NCI-H748 treated with DMSO at 0.1 percent for 48 hours (cell line): ENCODE measurements at regions not wholly inside any gene's neighbourhood (a gene's known extent, or its start where the extent isn't known, plus 50 kb on each side); places are given as distances from the start of the nearest gene placed in this dataset.
"Not testable (repeated sequence)": the region's sequence is repeated elsewhere in the genome, so short reads cannot be mapped to it uniquely, and the experiment has no call there.

Experiments
- DNase-seq: peaks from one replicate; lab custom pipeline; 2025; lab: John Stamatoyannopoulos, UW

DNA sequence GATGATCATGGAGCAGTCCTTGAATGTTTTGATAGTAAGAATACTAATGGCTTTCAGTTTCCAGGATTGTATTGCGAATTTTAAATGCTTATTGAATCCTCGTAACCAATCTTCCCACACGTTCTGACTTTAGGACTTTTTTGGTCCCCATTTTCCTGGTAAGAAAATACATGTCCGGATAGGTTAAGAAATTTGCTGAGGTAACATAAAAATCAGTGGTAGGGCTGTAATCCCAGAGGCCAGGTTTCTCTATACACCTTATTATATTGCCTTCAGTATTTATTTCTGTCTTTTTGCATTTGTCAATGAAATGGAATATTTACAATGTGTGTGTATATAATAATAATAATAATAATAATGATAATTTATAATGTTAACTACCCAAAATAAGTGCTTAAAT, 603.2 kb downstream of the TMEM182 start:
- DNase-seq: no peak

DNA sequence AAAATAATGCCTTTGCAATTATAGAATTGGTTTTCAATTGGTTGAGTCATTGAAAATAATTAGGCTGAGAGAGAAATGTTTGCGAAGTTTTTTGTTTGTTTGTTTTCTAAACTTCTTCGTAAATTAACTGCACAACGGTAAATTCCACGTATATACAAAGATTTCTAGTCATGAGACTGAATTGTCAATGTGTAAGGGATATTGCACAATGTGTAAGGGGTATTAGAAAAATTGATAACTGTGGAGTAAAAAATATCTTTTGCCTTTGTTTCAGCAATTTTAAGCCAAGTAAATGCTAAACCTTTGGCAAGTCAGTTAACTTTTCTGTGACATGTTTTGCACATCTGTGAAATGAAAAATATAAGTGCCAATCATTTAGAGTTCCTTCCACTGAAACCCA, 606.0 kb downstream of the TMEM182 start:
- no peak for DNase-seq

DNA sequence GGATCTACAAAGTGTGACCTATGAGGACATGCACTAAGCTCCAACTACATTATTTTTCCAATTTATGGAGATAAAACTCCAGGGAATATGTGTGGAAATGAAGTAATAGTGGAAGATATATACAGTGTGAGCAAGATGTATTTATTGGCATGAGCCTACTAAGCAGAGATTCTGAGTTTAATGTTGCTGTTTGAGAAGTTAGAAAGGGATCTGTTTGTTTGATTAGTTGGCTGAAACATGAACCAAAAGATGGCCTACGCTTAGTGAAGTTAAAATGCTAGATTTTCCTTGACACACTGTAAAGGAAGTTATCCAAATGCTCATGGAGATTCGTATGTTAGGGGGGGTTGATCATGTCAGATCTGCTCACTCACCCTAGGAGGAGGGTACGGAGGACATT, 621.7 kb downstream of the TMEM182 start:
- DNase-seq: no peak

DNA sequence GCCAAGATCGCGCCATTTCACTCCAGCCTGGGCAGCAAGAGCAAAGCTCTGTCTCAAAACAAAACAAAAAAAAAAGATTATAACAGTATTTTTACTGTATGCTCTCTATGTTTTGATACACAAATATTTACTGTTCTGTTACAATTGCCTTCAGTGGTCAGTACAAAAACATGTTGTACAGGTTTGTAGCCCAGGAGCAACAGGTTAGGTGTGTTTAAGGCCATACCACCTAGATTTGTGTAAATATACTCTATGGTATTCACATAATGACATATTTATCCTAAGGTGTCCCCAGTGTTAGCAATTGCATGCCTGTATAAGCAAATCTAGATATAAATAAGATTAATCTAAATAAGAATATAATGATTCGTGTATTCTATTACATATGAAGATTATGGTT, 625.0 kb downstream of the TMEM182 start:
- no peak for DNase-seq

DNA sequence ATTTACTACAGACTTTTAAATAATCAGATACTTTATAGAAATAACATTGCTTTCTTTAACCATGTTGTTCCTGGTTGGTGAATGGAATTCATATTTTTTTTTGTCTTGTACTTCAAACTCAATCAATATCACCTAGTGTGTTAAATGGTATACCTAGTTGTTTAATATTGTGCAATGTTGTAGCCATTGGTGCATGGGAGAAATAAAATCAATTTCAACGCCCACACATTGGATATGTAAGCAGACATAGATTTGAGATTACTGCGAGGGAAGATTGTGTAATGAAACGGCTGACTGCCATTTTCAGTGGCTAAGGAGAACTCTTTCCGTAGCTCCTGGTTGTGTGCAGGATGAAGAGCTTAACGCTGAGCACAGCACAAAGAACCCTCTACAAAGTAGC, 626.1 kb downstream of the TMEM182 start:
- DNase-seq: no peak

DNA sequence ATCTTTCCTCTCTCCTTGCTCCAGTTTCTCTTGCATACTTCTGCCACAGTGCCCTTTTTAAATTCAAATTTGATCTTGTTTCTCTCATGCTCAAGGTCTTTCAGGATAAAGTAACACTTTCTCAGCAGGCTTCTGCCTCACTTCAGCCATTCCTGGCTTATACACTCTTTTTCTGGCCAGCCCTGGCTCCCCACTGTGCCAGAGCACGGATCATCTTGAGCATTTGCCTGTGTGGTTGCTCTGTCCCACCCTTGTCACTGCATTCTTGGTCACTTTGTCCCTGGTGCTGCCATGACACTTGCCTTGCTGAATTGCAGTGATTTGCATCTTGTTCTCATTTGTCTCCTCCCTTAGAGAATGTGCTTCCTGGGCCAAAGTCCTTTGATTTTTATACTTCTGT, 634.3 kb downstream of the TMEM182 start:
- no peak for DNase-seq

DNA sequence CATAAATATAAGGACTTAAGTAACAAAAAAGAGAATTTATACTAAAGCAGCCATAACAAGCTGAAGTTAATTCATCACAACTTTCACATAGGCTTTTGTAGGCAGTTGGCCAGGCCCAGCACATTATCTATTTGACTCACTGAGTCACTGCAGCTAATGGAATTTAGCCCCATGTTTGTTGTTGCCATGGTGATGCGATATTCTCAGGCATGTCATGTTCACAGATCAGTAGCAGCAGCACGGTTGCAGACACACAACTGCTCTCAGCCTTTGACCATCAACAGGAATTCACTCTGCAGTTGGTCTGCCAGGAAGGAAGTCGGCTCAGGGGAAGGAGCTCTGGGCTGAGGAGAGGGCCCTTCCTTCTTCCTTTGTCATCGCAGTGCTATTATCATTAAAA, 639.8 kb downstream of the TMEM182 start:
- no peak for DNase-seq

DNA sequence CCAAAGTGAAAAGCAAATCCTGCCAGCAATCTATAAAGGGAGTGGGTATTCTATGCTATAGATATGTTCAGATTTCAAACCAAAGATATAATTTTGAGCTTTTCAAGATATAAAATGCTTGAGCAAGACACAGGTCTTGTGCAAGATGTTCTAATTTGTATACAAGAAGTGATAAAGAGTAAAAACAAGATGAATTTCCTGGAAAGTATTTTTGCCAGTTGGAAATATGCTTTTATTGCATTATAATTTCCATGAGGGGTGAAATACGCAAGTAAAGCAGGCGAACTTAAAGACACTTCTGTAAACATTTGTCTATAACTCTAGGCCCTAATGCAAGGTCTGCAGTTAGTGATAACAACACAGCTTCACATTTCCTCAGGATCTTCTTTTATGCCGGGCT, 640.5 kb downstream of the TMEM182 start:
- no peak for DNase-seq

DNA sequence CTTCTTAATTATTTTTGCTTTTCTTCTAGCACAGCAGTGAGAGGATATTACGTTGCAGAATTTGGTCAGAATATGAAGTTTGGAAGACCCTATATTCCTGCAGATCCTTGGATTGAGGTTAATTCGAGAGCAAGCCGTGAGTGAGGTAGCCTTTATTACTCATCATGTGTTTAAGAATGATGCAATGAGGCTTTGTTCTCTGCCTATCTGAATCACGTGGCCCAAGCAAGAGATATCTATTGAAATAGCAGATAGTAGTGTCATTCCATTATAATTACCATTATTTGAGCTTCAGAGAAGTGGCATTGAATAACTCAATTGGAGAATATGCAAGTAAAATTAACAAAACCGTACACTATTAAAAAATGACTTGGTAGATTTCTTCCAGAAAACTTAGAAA, 641.1 kb downstream of the TMEM182 start:
- DNase-seq: no peak

DNA sequence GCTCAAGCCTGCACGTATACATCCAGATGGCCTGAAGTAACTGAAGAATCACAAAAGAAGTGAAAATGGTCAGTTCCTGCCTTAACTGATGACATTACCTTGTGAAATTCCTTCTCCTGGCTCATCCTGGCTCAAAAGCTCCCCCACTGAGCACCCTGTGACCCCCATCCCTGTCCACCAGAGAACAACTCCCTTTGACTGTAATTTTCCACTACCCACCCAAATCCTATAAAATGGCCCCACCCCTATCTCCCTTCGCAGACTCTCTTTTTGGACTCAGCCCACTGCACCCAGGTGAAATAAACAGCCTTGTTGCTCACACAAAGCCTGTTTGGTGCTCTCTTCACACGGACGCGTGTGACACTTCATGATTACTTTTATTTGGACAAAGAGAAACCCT, 641.6 kb downstream of the TMEM182 start:
- not testable (repeated sequence) for DNase-seq

DNA sequence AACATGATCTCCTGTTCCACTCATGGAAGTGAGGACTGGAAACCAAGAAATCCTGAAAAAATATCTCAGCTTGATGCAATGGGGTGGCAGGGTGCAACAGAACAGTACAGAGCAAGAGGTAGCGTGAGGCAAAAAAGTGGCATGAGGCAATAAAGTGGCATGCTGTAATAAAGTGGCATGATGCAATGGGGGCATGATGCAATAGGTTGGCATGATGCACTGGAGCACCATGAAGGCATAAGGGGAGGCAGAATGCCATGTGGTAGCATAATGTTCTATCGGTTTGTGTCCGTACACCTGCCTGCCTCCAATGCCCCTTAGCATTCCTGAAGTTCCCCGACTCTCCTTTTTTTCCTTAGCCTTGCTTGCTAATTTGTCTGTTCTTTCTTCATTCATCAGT, 648.4 kb downstream of the TMEM182 start:
- no peak for DNase-seq

DNA sequence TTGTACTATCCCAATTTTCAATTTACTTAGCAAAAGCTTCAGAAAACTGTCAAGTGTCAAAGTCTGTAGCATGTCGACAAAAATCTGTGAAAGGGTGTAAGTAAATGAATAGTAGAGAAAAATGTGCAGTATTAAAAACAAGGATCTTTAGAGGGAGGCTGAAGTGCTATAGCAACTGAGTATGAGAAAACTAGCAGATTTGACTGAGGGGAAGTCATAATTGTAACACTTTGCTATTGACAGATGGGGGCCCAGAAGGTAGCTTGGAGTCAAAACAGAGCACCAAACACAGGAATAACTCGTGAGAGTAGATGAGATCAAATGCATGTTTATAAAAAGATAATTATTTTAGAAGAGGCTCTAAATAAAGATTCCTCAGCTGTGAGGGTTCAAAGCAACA, 657.7 kb downstream of the TMEM182 start:
- no peak for DNase-seq

DNA sequence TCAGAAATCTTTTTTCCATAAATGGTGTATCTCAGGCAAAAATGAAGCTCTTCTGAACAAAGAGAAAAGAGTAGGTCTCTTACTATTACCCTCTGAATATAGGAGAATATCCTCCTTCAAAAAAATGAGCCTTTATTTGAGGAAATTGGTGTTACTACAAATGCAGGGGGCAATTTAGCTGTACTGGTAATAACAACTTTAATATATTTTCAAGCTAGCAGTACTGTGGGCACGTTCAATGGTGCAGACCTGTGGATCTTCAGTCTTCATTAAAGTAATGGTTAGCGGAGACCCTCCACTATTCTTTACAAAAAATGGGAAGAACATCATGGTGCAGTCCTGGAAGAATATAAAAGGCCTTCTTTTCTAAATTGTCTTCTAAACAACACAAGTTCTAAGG, 661.3 kb downstream of the TMEM182 start:
- no peak for DNase-seq

DNA sequence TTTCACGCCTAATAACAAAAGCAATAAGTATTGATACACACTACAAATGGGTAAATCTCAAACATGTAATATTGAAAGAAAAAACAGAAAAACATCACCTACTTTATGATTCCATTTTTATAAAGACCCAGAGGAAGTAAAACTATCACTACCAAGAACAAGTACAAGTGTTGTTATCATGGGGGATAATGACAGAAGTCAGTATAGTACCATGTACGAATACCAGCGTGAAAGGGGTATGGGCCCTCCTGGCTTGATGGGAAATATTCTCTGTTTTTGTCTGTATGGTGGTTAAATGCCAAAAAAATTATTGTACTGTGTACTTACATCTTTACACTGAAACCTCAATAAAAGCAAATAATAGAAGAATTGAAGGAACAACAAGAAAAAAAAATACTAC, 665.7 kb downstream of the TMEM182 start:
- DNase-seq: no peak

DNA sequence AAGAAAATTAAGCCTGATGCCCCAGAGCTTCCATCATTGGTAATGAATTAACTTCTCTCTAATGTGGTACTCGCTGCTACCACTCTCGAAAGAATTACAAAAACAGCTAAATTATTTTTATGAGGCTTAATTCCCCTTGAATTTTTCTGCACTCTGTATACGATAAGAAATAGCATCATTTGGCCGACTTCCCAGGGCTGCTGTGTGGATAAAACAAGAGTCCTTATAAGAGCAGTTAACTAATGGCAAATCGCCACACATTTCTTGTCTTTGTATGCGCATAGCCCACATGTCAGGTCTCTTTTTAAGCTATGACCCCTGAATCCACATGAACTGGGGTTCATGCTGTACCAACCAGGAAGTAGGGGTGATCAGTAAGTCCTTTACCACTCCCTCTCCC, 668.4 kb downstream of the TMEM182 start:
- no peak for DNase-seq

DNA sequence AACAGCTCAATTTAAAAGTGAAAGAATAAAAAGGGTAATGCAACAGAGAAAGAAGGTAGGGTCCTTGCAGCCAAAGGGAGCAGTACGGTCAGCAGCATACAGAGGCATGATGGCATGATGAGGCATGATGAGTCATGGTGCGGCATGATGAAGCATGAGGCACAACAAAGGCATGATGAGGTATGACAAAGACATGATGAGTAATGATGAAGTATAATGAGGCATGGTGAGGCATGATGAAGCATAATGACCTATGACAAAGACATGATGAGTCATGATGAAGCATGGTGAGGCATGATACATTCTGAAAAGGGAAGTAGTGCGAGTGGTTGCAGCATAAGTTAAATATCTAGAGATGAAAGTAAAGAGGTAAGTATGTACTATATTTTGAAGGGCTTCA, 673.2 kb downstream of the TMEM182 start:
- DNase-seq: no peak

DNA sequence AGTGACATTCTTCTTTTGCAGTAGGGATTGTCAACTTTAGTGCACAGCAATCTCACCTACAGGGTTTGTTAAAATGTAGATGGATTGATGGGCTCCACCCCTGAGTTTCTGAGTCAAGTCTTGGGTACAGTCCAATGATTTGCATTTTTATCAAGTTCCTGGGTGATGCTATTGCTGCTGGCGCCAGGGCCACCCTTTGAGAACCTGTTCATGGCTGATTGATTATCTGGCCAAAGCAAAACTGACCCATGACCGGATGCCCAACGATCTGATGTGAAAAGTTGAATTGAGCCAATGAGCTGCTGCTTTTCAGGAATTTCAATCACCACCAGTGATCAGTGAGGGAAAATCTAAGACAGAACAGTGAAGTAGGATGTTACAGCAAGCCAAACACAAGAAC, 675.3 kb downstream of the TMEM182 start:
- no peak for DNase-seq

DNA sequence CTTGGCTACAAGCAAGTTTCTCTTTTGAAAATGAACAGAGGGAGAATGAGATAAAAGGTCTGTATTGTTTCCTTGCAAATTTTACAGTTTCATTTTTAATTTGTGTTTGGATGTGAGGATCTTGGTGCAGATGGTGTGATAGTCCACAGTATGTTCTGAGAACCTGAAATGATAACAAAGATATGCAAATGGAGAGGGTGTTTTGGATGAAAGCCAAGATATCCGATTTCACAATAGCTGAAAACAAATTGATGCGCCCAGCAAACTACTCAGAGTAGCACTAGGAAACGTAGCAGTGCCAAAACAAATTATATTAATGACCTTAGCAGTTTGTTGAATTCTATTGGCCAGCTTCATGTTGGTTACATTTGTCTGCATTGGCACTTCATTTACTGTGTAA, 683.5 kb downstream of the TMEM182 start:
- DNase-seq: peak; percentile 77

DNA sequence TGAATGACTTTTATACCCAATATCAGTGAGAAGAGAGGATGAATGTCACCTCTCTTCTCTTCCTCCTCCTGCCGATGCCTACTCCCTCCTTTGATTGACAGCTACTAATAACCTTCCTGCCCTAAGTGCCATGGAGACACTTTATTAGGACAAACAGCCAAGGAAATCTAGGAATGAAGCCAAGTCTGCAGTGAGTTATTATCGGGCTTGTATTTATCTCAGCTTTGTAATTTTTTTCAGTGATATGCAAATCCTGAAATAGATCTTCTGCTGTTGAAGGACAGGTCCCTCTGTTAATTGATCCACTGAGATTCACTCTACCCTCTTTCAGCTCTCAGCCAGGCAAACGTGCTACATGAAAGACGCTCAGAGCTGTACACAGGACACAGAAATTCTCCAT, 686.7 kb downstream of the TMEM182 start:
- peak; percentile 91 for DNase-seq

DNA sequence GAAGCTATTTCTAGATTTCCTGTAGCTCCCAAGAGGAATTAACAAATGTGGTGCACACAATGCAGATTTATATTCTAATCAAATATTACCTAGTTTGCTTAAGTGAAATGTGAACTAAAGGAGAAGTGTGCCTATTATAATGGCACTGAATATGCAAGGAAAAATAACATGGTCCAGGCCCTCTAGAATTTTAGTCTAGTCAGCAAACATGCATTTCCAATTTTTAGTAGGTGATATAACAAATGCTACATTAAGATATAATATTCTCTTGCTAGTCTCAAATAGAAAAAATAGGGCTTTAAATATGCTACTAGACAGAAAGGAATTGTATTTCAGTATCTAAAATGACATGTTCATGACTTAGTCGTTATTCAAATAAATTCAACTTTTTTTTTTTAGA, 689.5 kb downstream of the TMEM182 start:
- no peak for DNase-seq

DNA sequence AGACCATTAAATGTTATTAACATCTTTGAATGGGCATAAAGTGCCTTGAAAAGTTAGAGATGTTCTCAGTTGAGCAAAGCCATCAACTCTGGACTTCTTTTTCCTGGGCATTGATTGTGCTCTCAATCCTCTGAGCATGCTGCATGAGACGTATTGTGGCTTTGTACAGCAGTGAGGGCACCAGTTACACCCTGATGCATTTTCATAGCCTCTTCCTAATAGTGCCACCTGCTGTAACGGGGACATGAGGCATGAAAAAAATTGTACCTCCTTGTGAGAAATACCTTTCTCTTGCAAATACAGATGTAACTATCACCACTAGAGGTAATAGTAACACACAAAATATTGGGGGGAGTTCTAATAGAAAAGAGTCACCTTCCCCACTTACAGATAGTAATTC, 697.5 kb downstream of the TMEM182 start:
- peak; percentile 24 for DNase-seq

DNA sequence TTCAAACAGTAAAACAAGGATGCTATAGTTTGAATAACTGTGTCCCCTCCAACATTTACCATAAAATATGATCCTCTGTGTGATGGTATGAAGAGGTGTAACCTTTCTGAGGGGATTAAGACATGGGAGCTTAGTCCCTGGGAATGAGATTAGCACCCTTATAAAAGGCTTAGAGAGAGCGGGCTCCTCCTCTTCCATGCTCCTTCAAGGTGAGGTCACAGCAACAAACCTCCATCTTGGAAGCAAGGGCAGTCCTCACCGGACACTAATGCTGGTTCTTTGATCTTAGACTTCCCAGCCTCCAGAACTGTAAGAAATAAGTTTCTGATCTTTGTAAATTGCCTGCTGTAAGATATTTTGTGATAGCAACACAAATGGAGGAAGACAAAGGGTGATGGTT, 700.3 kb downstream of the TMEM182 start:
- no peak for DNase-seq

DNA sequence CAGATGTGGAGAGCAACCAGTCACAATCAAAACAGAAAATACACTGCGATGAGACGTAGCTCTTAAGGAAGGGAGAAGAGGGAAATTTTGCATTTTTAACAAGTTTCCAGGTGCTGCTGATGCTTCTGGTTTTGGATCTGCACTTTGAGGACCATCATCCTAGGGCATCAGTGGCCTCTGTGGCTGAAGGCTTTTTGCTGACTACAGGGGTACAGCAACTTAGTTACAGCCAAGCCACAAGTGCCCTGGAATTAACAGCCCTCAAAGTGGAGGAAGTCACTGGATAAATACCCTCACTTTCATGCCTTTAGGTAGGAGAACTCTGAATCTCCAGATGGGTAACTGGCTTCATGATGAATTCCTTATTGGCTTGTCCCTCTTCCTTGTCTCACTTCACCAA, 700.9 kb downstream of the TMEM182 start:
- no peak for DNase-seq

DNA sequence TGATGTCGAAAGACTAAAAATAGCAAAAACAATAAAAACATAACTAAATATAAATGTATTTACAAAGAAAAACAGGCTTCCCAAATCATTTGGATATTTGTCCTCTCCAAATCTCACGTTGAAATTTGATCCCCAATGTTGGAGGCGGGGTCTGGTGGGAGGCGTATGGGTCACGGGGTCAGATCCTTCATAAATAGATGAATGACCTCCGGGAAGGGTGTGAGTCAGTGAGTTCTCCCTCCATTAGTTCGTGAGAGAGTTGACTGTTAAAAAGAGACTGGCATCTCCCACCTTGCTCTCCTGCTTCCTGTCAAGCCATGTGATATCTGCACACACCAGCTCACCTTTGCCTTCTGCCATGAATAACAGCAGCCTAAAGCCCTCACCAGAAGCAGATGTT, 703.0 kb downstream of the TMEM182 start:
- no peak for DNase-seq

DNA sequence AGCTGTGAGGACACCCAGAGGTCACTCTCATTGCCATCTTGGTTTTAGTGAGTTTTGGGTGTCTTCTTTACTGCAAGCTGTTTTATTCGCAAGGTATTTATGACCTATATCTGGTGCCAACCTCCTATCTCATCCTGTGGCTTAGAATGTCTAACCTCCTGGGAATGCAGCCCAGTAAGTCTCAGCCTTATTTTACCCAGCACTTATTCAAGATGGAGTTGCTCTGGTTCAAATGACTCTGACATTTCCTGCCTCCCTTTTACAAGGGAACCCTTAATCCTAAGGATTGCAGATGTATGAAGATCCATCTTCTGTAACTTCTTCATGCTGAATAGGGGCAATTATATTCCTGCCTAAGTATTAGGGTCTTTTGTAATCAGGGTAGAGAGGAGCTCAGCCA, 708.0 kb downstream of the TMEM182 start:
- DNase-seq: no peak
